Neural cell (in vitro differentiated cells): ENCODE measurements at regions not wholly inside any gene's neighbourhood (a gene's known extent, or its start where the extent isn't known, plus 50 kb on each side); places are given as distances from the start of the nearest gene placed in this dataset.

ENCODE experiments used
- H2AFZ ChIP-seq: fragments of 200-600, 300-800 bp; sonication (generic), shearing (Covaris generic); 2 replicates; pipeline ENCODE4 v1.6.0; 2014; ENCODE audit warnings: low read depth, mild to moderate bottlenecking, antibody characterized with exemption, low read length, moderate library complexity
- H3F3A ChIP-seq: fragments of 200-600 bp; shearing (Covaris generic); 2 replicates; pipeline ENCODE4 v1.6.1; 2016; ENCODE audit warnings: mild to moderate bottlenecking, moderate library complexity, mixed read lengths, antibody characterized with exemption, low read length; ENCODE audit not compliant: insufficient read depth, poor library complexity, severe bottlenecking
- H3K27ac ChIP-seq: fragments of 200-600, 300-800 bp; sonication (generic), shearing (Covaris generic); 2 replicates; pipeline ENCODE4 v1.5.1; 2014; ENCODE audit warnings: mild to moderate bottlenecking, low read length, moderate library complexity
- H3K27me3 ChIP-seq: fragments of 300-800, 200-600 bp; sonication (generic), shearing (Covaris generic); 2 replicates; pipeline ENCODE4 v1.6.0; 2014; ENCODE audit warnings: mild to moderate bottlenecking, low read depth, low read length, moderate library complexity; ENCODE audit not compliant: insufficient read depth
- H3K36me3 ChIP-seq: fragments of 300-800, 200-600 bp; sonication (generic), shearing (Covaris generic); 2 replicates; pipeline ENCODE4 v1.5.1; 2014; ENCODE audit warnings: mild to moderate bottlenecking, antibody characterized with exemption, low read length, moderate library complexity; ENCODE audit not compliant: insufficient read depth
- H3K4me2 ChIP-seq: fragments of 300-800, 200-600 bp; sonication (generic), shearing (Covaris generic); 2 replicates; pipeline ENCODE4 v1.6.0; 2014; ENCODE audit warnings: mild to moderate bottlenecking, low read length
- H3K4me3 ChIP-seq: fragments of 300-800, 200-600 bp; sonication (generic), shearing (Covaris generic); 2 replicates; pipeline ENCODE4 v1.5.1; 2014; ENCODE audit warnings: mild to moderate bottlenecking, low read length, moderate library complexity
- H3K79me2 ChIP-seq: fragments of 200-600 bp; shearing (Covaris generic); replicated peaks from 2 replicates; pipeline ENCODE4 v1.6.0; 2014; ENCODE audit warnings: mild to moderate bottlenecking, low read length, moderate library complexity; ENCODE audit not compliant: insufficient read depth
- H3K9ac ChIP-seq: fragments of 300-800, 200-600 bp; sonication (generic), shearing (Covaris generic); 2 replicates; pipeline ENCODE4 v1.6.1; 2016; ENCODE audit warnings: mild to moderate bottlenecking, low read length, mixed read lengths
- H3K9me2 ChIP-seq: fragments of 200-600 bp; shearing (Covaris generic); 2 replicates; pipeline ENCODE4 v1.6.1; 2016; ENCODE audit warnings: mild to moderate bottlenecking, low read length, mixed read lengths; ENCODE audit not compliant: insufficient read depth
- H3K9me3 ChIP-seq: fragments of 200-600, 300-800 bp; sonication (generic), shearing (Covaris generic); 2 replicates; pipeline ENCODE4 v1.6.1; 2016; ENCODE audit warnings: mild to moderate bottlenecking, mixed run types, low read length, moderate library complexity, mixed read lengths
- H4K20me1 ChIP-seq: fragments of 200-600 bp; shearing (Covaris generic); 2 replicates; pipeline ENCODE4 v1.6.1; 2016; ENCODE audit warnings: mild to moderate bottlenecking, mixed run types; ENCODE audit not compliant: insufficient read depth
- CTCF ChIP-seq: fragments of 450-650 bp; IDR thresholded peaks from 2 replicates; pipeline ENCODE4 v1.5.1; 2014; ENCODE audit warnings: antibody characterized with exemption, mild to moderate bottlenecking, moderate library complexity; ENCODE audit not compliant: poor library complexity, severe bottlenecking
- EP300 ChIP-seq: fragments of 450-650 bp; conservative IDR thresholded peaks from 2 replicates; pipeline ENCODE4 v1.6.1; 2014; ENCODE audit warnings: antibody characterized with exemption, mild to moderate bottlenecking, moderate library complexity; ENCODE audit not compliant: poor library complexity, severe bottlenecking
- EZH2 ChIP-seq: fragments of 200-600, 300-800 bp; shearing (Covaris generic), sonication (generic); IDR thresholded peaks from 2 replicates; pipeline ENCODE4 v1.6.1; 2014; ENCODE audit warnings: antibody characterized with exemption, low read length, borderline replicate concordance, mild to moderate bottlenecking; ENCODE audit not compliant: insufficient read depth, poor library complexity, severe bottlenecking
- MXI1 ChIP-seq: fragments of 450-650 bp; conservative IDR thresholded peaks from 2 replicates; pipeline ENCODE4 v1.6.1; 2014; ENCODE audit warnings: antibody characterized with exemption, mild to moderate bottlenecking; ENCODE audit not compliant: poor library complexity, severe bottlenecking
- POLR2AphosphoS5 ChIP-seq: IDR thresholded peaks from 2 replicates; pipeline ENCODE4 v1.6.1; 2012
- RAD21 ChIP-seq: fragments of 450-650 bp; conservative IDR thresholded peaks from 2 replicates; pipeline ENCODE4 v1.6.1; 2014; ENCODE audit warnings: antibody characterized with exemption, mild to moderate bottlenecking, moderate library complexity
- REST ChIP-seq: IDR thresholded peaks from 2 replicates; pipeline ENCODE4 v1.6.1; 2012; ENCODE audit warnings: borderline replicate concordance
- SMC3 ChIP-seq: fragments of 450-650 bp; conservative IDR thresholded peaks from 2 replicates; pipeline ENCODE4 v1.6.1; 2014; ENCODE audit warnings: antibody characterized with exemption, mild to moderate bottlenecking, moderate library complexity; ENCODE audit not compliant: poor library complexity
- TAF1 ChIP-seq: IDR thresholded peaks from 2 replicates; pipeline ENCODE4 v1.6.1; 2012; ENCODE audit warnings: low read depth

DNA sequence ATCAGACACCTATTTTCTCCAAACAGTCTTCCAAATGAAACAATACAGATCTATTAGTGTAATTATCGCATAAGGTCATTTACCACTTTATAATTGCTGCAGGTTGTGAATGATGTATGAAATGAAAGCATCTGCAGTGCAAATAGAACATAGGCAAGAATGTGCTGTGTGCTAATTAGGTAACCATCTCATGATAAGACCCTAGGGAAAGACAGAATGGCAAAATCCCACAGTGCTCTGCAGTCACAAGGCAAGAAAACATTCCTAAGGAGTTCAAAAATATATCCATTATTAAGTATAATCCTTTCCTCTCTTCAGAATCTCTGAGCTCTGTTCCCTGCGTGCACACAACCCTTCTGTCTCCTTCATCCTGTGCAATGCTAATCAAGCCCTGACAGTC lies 488.1 kb downstream of the NR4A2 start:
- Histone ChIP-seq H3K9me3 (no peaks in the 10 kb centered on the region), H3K9ac (no peak overlapping the region), H4K20me1 (no peaks in the 10 kb centered on the region), H3K9me2 (no peaks in the 10 kb centered on the region), H2AFZ (no peak overlapping the region), H3K4me2 (no peak overlapping the region), H3K79me2 (no peaks in the 10 kb centered on the region), H3K27ac (no peak overlapping the region), H3K36me3 (no peaks in the 10 kb centered on the region), H3F3A (peaks cover 3% of the 10 kb centered on the region), H3K27me3 (no peaks in the 10 kb centered on the region), H3K4me3 (no peak overlapping the region)
- TF ChIP-seq RAD21: no peak
- no peak for TF ChIP-seq EP300
- TF ChIP-seq EZH2: no peak
- TF ChIP-seq CTCF: no peak
- no peak for TF ChIP-seq TAF1
- no peak for TF ChIP-seq POLR2AphosphoS5
- no peak for TF ChIP-seq SMC3
- no peak for TF ChIP-seq MXI1
- no peak for TF ChIP-seq REST

DNA sequence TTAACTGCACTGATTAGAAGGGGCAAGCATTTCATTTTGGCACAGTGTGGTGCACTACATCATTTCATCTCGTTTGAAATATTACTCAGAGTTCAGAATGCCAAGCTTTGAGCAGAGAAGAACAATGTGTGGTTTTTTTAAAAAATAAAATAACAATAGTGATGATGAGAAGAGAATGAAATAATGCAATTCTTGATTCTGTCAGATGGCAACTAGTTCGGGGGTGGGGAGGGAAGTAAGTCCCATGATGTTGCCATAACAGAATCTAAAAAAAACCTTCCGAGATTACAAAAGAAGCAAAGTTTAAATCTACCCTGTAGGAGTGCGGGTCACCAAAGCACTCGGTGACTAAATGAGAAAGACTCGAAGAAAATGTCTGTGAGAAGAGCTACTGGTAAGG lies 490.4 kb downstream of the NR4A2 start:
- Histone ChIP-seq H3K4me3 (no peak overlapping the region), H2AFZ (no peak overlapping the region), H3K27me3 (no peaks in the 10 kb centered on the region), H3K9ac (no peak overlapping the region), H3K27ac (no peak overlapping the region), H3K9me3 (no peaks in the 10 kb centered on the region), H4K20me1 (no peaks in the 10 kb centered on the region), H3K36me3 (no peaks in the 10 kb centered on the region), H3F3A (peaks cover 3% of the 10 kb centered on the region), H3K79me2 (no peaks in the 10 kb centered on the region), H3K9me2 (no peaks in the 10 kb centered on the region), H3K4me2 (no peak overlapping the region)
- TF ChIP-seq SMC3 (no peak), EZH2 (no peak), EP300 (no peak), REST (no peak), TAF1 (no peak)
